ENCODE measurements at regions not wholly inside any gene's neighbourhood (a gene's known extent, or its start where the extent isn't known, plus 50 kb on each side); places are given as distances from the start of the nearest gene placed in this dataset.

- TF ChIP-seq CTCF (optimal IDR thresholded peaks at IDR 0.05 in 1 of 3, IDR thresholded peaks at IDR 0.05 in 1 of 3, conservative IDR thresholded peaks at IDR 0.05 in 1 of 3; ENCODE audit: extremely low read depth in 1 of 3, insufficient read depth in 2 of 3, low read length in 3 of 3) (no peak), EZH2 (IDR thresholded peaks at IDR 0.05; ENCODE audit: low read length) (no peak)
These were observed 1997.7 kb downstream of the MAT2B start for GRCh38 chr5:165502893-165503691.

Measured in keratinocyte (primary cell).